ENCODE measurements at regions not wholly inside any gene's neighbourhood (a gene's known extent, or its start where the extent isn't known, plus 50 kb on each side); places are given as distances from the start of the nearest gene placed in this dataset.

DNA sequence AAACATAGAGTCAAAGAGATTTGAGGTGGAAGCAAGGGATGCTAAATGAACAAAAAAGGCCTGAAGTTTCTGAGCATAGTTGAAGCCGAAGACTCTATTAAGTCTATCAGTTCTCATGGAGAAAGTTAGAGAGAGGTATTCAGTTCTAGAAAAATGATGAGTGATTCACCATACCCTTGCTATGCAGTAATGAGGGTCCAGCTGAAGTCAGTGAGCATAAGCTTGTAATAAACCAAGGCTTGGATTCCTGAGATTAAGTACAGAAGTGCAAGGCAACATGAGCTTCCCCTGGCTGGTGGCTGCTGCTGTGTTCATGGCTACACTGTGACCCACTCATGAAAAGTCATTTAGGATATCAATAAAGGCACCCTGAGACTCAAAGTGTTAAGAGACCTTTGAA, 129.7 kb upstream of the MTAP start:
- ChIA-PET POLR2A (interaction anchor here (1.1 kb wide), 1 partner anchor 17 kb away, joined by 3 read pairs; no protein-coding TSS in a partner anchor), CTCF (interaction anchor here (1.1 to 2.6 kb wide), 5 partner anchors 10 to 274 kb away, joined by 3 to 8 read pairs (median 4); no protein-coding TSS in a partner anchor)
- DNase-seq (ENCODE audit: low read depth, low spot score): no peak
- TF ChIP-seq, protein P1, sequence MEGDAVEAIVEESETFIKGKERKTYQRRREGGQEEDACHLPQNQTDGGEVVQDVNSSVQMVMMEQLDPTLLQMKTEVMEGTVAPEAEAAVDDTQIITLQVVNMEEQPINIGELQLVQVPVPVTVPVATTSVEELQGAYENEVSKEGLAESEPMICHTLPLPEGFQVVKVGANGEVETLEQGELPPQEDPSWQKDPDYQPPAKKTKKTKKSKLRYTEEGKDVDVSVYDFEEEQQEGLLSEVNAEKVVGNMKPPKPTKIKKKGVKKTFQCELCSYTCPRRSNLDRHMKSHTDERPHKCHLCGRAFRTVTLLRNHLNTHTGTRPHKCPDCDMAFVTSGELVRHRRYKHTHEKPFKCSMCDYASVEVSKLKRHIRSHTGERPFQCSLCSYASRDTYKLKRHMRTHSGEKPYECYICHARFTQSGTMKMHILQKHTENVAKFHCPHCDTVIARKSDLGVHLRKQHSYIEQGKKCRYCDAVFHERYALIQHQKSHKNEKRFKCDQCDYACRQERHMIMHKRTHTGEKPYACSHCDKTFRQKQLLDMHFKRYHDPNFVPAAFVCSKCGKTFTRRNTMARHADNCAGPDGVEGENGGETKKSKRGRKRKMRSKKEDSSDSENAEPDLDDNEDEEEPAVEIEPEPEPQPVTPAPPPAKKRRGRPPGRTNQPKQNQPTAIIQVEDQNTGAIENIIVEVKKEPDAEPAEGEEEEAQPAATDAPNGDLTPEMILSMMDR (IDR thresholded peaks at IDR 0.05; ENCODE audit: insufficient read depth, low read length, missing control alignments): no peak
- H3K4me3 ChIP-seq (ENCODE audit: low read depth, low read length): no peak overlapping the region

DNA sequence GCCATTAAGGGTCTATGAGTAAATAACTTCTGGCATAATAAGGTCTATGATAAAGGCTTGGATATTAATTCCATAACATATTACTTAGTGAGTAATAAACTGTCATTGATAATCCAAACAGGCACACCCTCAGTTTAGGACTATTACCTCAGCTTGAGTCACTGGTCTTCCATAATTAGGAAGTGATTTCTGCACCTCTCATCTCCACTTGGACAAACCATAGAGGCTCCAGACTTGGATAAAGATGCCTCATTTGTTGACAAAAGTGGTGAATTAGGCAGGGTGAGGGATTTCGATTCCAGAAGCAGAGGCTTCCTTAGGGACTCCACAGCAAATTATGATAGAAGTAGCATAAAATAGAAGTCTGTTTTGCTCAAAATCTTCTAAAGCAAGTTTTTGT, 127.5 kb upstream of the MTAP start:
- no peak overlapping the region for H3K4me3 ChIP-seq (ENCODE audit: low read depth, low read length)
- TF ChIP-seq, protein P1 (IDR thresholded peaks at IDR 0.05; ENCODE audit: insufficient read depth, low read length, missing control alignments): no peak
- no peak for DNase-seq (ENCODE audit: low read depth, low spot score)
- ChIA-PET POLR2A (no interaction called here), CTCF (interaction anchor here (2.6 kb wide), 1 partner anchor 16 kb away, joined by 8 read pairs; no protein-coding TSS in a partner anchor)

DNA sequence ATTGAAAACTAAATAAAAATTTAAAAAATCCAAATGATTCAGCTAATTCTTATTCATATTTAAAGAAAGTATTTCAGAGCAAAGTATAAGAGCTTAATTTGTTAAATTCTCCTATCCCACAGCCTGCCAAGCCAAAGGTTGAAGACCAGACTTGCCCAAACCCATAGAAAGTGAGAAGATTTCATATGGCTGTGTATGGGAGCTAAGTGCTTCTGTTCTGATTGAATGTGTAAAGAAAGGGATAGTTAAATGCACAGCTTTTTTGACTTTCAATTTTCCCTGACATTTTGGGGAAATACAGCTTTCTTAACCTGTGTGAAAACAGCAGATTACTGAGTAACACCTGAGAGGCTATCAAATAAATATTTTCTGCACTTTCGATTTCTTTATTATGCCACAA, 125.0 kb upstream of the MTAP start:
- ChIA-PET CTCF (interaction anchor here (0.9 to 1.3 kb wide), 4 partner anchors 32 to 113 kb away, joined by 3 to 4 read pairs (median 4); no protein-coding TSS in a partner anchor), POLR2A (interaction anchor here (1.3 kb wide), 1 partner anchor 118 kb away, joined by 8 read pairs; no protein-coding TSS in a partner anchor)
- DNase-seq (ENCODE audit: low read depth, low spot score): no peak
- H3K4me3 ChIP-seq (ENCODE audit: low read depth, low read length): 0 out of 2 replicates have a peak overlapping the region, but pooled peaks have one; percentile 1
- TF ChIP-seq, protein P1 (IDR thresholded peaks at IDR 0.05; ENCODE audit: insufficient read depth, low read length, missing control alignments): no peak

DNA sequence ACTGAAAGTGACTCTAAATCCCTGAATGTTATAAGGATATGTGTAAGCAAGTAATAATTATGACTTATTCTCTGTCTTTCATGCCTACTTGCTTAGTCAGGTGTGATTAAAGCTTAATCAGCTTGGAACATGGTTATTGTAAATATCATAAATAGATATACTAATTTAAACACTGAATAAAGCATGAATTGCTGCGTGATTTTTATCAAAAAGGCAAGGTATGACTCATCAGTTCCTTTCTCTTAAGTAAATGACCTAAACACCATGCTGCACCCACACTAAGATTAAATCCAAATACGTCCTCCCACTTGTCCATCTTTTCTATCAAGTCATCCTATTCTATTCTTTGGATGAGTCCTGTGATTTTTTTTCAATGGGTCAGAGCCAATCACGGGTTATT, 124.6 kb upstream of the MTAP start:
- TF ChIP-seq, protein P1 (IDR thresholded peaks at IDR 0.05; ENCODE audit: insufficient read depth, low read length, missing control alignments): no peak
- 0 out of 2 replicates have a peak overlapping the region, but pooled peaks have one; percentile 1 for H3K4me3 ChIP-seq (ENCODE audit: low read depth, low read length)
- CTCF ChIA-PET: interaction anchor here (0.9 to 1.3 kb wide), 4 partner anchors 31 to 113 kb away, joined by 3 to 4 read pairs (median 4); no protein-coding TSS in a partner anchor
- DNase-seq (ENCODE audit: low read depth, low spot score): no peak
- POLR2A ChIA-PET: interaction anchor here (1.3 kb wide), 1 partner anchor 119 kb away, joined by 8 read pairs; no protein-coding TSS in a partner anchor

DNA sequence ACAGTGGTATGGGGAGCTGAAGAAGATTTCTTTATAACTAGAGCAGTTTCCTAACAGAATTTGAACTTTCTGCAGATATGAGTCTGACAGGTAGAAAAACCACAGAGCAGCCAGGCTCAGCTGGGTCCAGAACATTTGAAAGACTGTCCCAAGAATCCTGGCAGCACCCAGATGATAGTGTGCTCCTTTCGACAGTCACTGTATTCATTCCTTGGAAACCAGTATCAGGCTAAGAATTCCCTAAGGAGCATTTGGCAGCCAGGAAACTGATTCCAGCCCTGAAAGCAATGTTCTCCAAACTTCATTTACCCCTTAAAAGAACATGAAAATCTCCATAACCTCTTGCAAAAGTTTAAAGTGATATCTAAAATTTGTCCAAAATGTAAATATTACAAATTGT, 123.0 kb upstream of the MTAP start:
- ChIA-PET CTCF (no interaction called here), POLR2A (no interaction called here)
- TF ChIP-seq, protein P1 (IDR thresholded peaks at IDR 0.05; ENCODE audit: insufficient read depth, low read length, missing control alignments): no peak
- no peak overlapping the region for H3K4me3 ChIP-seq (ENCODE audit: low read depth, low read length)
- DNase-seq (ENCODE audit: low read depth, low spot score): no peak

DNA sequence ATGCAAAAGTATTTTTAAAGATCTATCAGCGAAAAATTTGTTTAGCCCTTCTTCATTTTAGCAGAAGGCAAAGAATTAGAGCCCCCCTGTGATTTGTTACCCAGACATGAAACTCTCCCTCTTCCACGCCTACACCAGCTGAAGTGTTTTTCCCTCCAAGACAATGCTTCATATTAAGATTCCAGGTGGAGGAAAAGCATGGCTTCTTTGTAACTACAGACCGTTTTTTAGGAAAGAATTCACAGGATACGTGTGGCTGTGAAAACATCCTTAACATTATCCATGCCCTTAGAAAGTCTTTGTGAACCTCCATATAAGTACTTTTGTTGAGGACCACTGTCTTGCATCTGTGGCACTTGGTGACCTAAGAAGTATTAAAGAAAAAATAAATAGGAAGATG, 121.8 kb upstream of the MTAP start:
- TF ChIP-seq, protein P1 (IDR thresholded peaks at IDR 0.05; ENCODE audit: insufficient read depth, low read length, missing control alignments): no peak
- no peak overlapping the region for H3K4me3 ChIP-seq (ENCODE audit: low read depth, low read length)
- DNase-seq (ENCODE audit: low read depth, low spot score): no peak
- POLR2A ChIA-PET: no interaction called here
- CTCF ChIA-PET: no interaction called here

All from AG04449 (cell line).